Psoas muscle (tissue), 7 donors: ENCODE measurements at regions not wholly inside any gene's neighbourhood (a gene's known extent, or its start where the extent isn't known, plus 50 kb on each side); places are given as distances from the start of the nearest gene placed in this dataset.

ENCODE experiments used
- ATAC-seq, 4 donors: fragments of 200-7000 bp; cut with Tn5 transposase; one replicate each; pipeline ENCODE4 v1.9.1; 2020; ENCODE audit warnings: moderate library complexity in 3 of 4, mild to moderate bottlenecking in 2 of 4
- DNase-seq, 2 donors: peaks; one replicate each; pipeline ENCODE4 v3.0.0-alpha.2; 2020
- H3K27ac ChIP-seq: fragments of 200-600 bp; one replicate; pipeline ENCODE4 v1.8.0; 2022
- H3K27me3 ChIP-seq, 3 donors: fragments of 200-600 bp in 1 of 3; one replicate each; pipeline versions ENCODE4 v1.6.1 to v1.8.0; 2013 to 2022; ENCODE audit warnings: low read length in 2 of 3, mild to moderate bottlenecking in 2 of 3, moderate library complexity in 1 of 3; ENCODE audit not compliant: insufficient read depth in 3 of 3
- H3K36me3 ChIP-seq, 2 donors: fragments of 200-600 bp in 1 of 2; one replicate each; pipeline versions ENCODE4 v1.6.1 to v1.8.0; 2013 to 2022; ENCODE audit warnings: low read depth in 1 of 2, mild to moderate bottlenecking in 1 of 2, moderate library complexity in 1 of 2; ENCODE audit not compliant: insufficient read depth in 1 of 2
- H3K4me1 ChIP-seq: fragments of 200-600 bp; one replicate; pipeline ENCODE4 v1.8.0; 2022
- H3K4me3 ChIP-seq: fragments of 200-600 bp; one replicate; pipeline ENCODE4 v1.8.0; 2022; ENCODE audit warnings: mild to moderate bottlenecking
- H3K9me3 ChIP-seq: fragments of 200-600 bp; one replicate; pipeline ENCODE4 v1.8.0; 2022
- WGBS, 3 donors: extraction: QIAGEN DNeasy Blood & Tissue Kit; methylation state at CpG; one replicate each; pipeline versions ENCODE4 v1.1.6 to v1.1.7; 2013; 5-methylcytosine and 5-hydroxymethylcytosine counted together
- intact Hi-C, 2 donors: fragments of 100-400 bp; cut with DNase I; formaldehyde crosslinking; loops; one replicate each; pipeline versions ENCODE4 v1.11.0 to v1.14.2; 2022
- TF ChIP-seq, protein P1 (sequence below): fragments of 200-600 bp; IDR thresholded peaks from one replicate; pipeline ENCODE4 v1.8.0; 2022; ENCODE audit warnings: antibody characterized with exemption
- donor health status: healthy with polysubstance abuse.
- donor health status: DM: no; HTN: no; CAD: no; lungs with moderate emphysema.
- donor health status: Bipolar disorder and iron deficiency.
- donor health status: healthy.
- donor health status: DM: yes; HTN: yes; CAD: no.
- donor health status: DM: no; HTN: no; CAD: no.
- donor health status: DM: yes; HTN: yes; CAD: no.

DNA sequence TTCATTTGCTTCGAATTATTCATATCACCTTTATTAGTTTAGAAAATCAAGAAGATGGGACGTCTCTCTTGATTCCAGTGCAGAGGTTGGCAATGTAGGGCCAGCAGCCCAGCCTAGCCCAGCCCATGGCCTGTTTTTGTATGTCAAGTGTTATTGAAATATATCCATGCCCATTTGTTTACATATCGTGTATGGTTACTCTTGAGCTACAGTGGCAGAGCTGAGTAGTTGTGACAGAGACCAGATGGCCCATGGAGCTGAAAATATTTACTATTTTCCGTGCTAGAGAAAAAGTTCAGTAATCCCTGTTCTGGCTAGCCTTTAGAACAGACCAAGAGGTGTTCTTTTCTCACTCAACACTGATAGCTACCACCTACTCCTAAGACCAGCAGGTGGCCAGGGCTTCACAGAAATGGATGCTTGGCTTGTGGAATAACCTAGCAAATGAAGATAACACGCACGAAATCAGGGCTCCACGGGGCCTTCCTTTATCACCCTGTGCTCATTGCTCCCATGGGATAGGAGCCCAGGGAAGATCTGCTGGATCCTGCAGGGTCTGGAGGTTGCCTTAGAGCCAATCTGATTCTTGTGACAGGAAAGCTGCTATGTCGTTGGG, 123.2 kb upstream of the ANKFN1 start:
- TF ChIP-seq, protein P1, sequence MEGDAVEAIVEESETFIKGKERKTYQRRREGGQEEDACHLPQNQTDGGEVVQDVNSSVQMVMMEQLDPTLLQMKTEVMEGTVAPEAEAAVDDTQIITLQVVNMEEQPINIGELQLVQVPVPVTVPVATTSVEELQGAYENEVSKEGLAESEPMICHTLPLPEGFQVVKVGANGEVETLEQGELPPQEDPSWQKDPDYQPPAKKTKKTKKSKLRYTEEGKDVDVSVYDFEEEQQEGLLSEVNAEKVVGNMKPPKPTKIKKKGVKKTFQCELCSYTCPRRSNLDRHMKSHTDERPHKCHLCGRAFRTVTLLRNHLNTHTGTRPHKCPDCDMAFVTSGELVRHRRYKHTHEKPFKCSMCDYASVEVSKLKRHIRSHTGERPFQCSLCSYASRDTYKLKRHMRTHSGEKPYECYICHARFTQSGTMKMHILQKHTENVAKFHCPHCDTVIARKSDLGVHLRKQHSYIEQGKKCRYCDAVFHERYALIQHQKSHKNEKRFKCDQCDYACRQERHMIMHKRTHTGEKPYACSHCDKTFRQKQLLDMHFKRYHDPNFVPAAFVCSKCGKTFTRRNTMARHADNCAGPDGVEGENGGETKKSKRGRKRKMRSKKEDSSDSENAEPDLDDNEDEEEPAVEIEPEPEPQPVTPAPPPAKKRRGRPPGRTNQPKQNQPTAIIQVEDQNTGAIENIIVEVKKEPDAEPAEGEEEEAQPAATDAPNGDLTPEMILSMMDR: no peak
- DNase-seq: no peak
- no peak overlapping the region for H3K27ac ChIP-seq
- no peak for ATAC-seq
- intact Hi-C loops: no loop called here
- no peaks in the 10 kb centered on the region for H3K9me3 ChIP-seq
- H3K4me1 ChIP-seq: no peaks in the 10 kb centered on the region
- no peaks in the 10 kb centered on the region for H3K36me3 ChIP-seq
- WGBS, 3 donors: 46 to 58% (median 51%) methylated on average over 8 of the region's 8 CpGs
- H3K4me3 ChIP-seq: no peak overlapping the region
- H3K27me3 ChIP-seq: peaks cover 0 to 4% (median 0%) of the 10 kb centered on the region in 3 donors

DNA sequence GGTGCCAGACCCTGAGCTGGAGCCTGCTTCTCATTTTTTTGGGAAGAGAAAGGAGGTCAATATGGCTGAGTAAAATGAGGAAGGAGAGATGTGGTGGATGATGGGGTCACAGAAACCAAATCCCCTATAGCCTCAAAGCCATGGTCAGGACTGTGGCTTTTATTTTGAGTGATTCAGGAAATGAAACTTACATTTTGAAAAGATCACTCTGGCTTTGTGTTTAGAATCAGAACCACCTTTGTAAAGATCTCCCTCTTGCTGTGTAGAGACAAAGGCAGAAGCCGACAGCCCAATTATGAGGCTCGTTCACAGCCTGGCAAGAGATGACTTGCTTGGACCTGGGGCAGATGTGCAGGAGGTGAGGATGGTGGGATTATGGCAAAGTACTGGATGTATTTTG, 121.6 kb upstream of the ANKFN1 start:
- no peaks in the 10 kb centered on the region for H3K36me3 ChIP-seq
- no peak for ATAC-seq
- intact Hi-C loops: no loop called here
- no peaks in the 10 kb centered on the region for H3K9me3 ChIP-seq
- DNase-seq: no peak
- H3K4me3 ChIP-seq: no peak overlapping the region
- no peak overlapping the region for H3K27ac ChIP-seq
- TF ChIP-seq, protein P1: no peak
- WGBS, 3 donors: 92 to 98% (median 93%) methylated on average over 2 of the region's 2 CpGs
- no peaks in the 10 kb centered on the region for H3K4me1 ChIP-seq
- H3K27me3 ChIP-seq: peaks cover 0 to 4% (median 0%) of the 10 kb centered on the region in 3 donors

DNA sequence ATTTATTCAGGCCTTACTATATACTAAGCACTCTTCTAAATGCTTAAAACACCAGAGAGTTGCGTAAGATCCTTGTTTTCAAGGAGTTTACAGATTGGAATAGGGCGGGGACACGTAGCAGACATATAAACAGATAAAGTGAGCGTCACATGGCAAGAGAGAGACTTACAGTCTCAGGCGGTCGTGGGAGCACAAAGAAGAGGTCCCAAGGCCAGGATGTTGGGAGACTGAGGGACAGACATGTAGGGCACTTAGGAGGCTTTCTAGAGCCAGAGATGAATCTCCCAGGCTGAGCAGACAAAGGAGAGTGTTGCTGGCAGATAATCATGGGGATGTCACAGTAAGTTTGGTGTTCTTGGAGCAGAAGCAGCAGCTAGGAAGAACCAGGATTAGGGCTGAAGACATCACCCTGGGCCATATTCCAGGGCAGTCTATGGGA, 119.1 kb upstream of the ANKFN1 start:
- ATAC-seq: peak in 1 of 4 donors; percentile 25
- DNase-seq: no peak
- Histone ChIP-seq H3K4me1 (no peaks in the 10 kb centered on the region), H3K27me3 (peaks cover 0 to 4% (median 0%) of the 10 kb centered on the region in 3 donors), H3K4me3 (no peak overlapping the region), H3K27ac (no peak overlapping the region), H3K36me3 (no peaks in the 10 kb centered on the region), H3K9me3 (no peaks in the 10 kb centered on the region)
- TF ChIP-seq, protein P1: no peak
- intact Hi-C loops: no loop called here
- WGBS, 3 donors: 62 to 68% (median 64%) methylated on average over 6 of the region's 6 CpGs

DNA sequence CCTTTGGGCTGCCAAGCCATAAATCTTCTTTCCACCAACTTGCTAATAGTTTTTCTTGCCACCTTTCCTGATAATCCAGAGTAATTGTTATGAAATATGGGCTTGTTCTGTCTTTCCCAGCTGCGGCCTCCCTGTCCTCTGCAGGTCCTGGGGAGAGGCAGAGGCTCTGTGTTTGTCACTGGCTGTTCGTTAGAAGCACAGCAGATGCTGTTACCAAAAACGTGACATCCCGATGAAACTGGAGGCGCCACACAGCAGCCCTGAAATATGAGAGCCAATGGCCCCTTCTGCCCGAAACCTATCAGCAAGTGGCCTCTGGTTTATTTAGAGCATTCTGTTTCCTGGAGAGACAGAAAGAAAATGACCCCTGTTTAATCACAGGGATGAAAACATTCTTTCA, 115.1 kb upstream of the ANKFN1 start:
- H3K9me3 ChIP-seq: no peaks in the 10 kb centered on the region
- DNase-seq (no peak), ATAC-seq (no peak)
- H3K4me1 ChIP-seq: no peaks in the 10 kb centered on the region
- no peak overlapping the region for H3K27ac ChIP-seq
- intact Hi-C loops: no loop called here
- 20 to 28% (median 26%) methylated on average over 6 of the region's 6 CpGs for WGBS, 3 donors
- no peak overlapping the region for H3K4me3 ChIP-seq
- H3K36me3 ChIP-seq: no peaks in the 10 kb centered on the region
- no peaks in the 10 kb centered on the region for H3K27me3 ChIP-seq
- TF ChIP-seq, protein P1: no peak

DNA sequence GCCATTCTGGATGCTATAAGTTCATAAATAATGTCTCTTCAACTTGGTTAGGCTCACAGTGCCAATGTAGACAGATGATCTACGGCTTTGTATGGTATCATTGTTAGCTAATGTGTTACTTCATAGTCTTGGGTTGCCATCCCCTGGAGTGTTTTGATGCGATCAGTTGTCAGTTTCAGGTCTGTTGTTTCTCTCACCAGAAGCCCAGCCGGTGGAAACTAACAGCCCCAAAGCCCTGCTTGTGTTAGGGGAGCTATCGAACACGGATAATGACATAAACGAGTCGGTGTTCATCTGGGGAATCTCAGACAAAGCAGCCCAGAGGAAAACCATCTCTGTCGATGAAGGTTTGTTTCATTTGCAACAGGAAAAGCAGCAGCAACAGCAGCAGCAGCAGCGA, 107.4 kb upstream of the ANKFN1 start:
- H3K4me1 ChIP-seq: no peaks in the 10 kb centered on the region
- ATAC-seq (no peak), DNase-seq (no peak)
- H3K27ac ChIP-seq: no peak overlapping the region
- H3K4me3 ChIP-seq: no peak overlapping the region
- peaks cover 0 to 6% (median 3%) of the 10 kb centered on the region in 3 donors for H3K27me3 ChIP-seq
- TF ChIP-seq, protein P1: no peak
- H3K36me3 ChIP-seq: no peaks in the 10 kb centered on the region
- 29 to 35% (median 32%) methylated on average over 9 of the region's 9 CpGs for WGBS, 3 donors
- intact Hi-C loops: no loop called here
- H3K9me3 ChIP-seq: no peaks in the 10 kb centered on the region
